SKM-1 (cell line): ENCODE measurements at regions not wholly inside any gene's neighbourhood (a gene's known extent, or its start where the extent isn't known, plus 50 kb on each side); places are given as distances from the start of the nearest gene placed in this dataset.
"Not testable (repeated sequence)": the region's sequence is repeated elsewhere in the genome, so short reads cannot be mapped to it uniquely, and the experiment has no call there.

Experiments used
- DNase-seq: peaks from one replicate; lab custom pipeline; 2025; ENCODE audit not compliant: unreplicated experiment; lab: John Stamatoyannopoulos, UW

- not testable (repeated sequence) for DNase-seq
Observed at GRCh38 chr17:31717251-31717650, 141.8 kb downstream of the COPRS start.

DNA sequence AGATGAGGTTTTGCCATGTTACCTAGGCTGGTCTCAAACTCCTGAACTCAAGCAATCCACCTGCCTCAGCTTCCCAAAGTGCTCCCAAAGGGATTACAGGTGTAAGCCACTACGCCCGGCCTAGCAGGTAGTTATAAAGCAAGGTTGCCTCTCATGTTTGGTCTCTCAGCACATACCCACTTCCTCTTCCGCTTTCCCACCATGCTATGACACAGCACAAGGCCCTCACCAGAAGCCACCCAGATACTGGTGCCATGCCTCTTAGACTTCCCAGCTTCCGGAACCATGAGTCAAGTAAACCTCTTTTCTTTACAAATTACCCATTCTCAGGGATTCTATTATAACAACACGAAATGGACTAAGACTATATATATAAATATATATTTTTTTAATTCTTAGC is 143.6 kb downstream of the COPRS start:
- no peak for DNase-seq

GRCh38 chr17:31704483-31704882 is 154.6 kb downstream of the COPRS start:
- no peak for DNase-seq

DNA sequence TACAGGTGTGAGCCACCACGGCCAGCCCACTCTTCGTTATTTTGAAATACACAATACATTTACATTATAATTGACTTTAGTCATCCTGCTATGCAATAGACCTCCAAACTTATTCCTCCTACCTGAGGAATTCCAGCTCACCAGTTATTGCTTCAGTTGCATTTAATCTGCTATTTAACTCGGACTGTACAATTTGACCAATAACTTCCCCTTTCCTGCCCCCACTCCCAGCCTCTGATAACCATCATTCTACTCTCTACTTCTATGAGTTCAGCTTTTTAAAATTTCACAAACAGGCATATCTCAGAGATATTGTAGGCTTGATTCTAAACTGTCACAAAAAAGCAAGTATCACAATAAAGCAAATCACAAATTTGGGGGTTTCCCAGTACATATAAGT is 157.0 kb downstream of the COPRS start:
- DNase-seq, result no peak

DNA sequence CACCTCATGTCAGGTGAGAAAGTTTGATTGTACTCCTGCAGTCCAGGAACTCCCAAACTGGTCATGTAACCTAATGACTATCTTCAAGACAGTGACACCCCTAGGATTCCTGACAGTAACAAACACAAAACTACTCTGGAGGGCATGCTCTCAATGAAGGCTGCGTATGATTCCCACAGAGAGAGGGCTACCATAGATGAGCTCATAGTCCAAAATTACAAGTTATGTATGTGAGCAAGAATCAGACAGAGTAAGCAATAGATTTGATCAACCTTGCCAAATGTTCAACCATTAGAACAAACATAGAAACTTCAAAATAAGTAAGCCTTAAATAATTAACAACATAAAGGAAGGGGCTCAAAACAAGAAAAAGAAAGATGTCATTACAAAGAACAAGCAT is 158.1 kb downstream of the COPRS start:
- no peak for DNase-seq

GRCh38 chr17:31699886-31700285 is 159.2 kb downstream of the COPRS start:
- no peak for DNase-seq

DNA sequence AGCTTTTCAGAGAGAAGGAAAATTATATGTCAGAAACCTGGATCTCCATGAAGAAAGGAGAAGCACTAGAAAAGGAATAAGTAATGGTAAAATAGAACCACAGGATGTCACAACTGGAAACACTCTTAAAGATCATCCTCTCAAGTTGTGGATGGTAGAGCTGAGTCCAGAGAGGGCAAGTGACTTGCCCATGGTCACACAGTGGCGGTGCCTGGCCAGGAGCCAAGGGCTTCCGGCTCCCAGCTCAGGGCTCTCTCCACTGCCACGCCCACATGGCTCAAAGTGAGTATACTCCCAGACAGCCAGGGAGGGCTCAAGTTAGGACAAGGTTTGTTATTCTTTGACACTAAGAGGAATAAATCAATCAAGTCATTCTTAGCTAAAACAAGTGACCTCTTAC is 159.8 kb downstream of the COPRS start:
- no peak for DNase-seq

DNA sequence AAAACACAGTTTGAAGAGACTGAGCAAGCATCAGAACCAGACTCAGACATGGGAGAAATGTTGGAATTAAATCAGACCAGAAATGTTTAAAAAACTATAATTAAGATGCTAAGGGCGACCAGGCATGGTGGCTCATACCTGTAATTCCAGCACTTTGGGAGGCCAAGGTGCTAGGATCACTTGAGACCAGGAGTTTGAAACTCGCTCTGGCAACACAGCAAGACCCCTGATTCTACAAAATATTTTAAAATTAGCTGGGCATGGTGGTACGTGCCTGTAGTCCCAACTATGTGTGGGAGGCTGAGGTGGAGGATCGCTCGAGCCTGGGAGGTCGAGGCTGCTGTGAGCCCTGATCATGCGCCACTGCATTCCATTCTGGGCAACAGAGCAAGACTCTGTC is 160.3 kb downstream of the COPRS start:
- no peak for DNase-seq

DNA sequence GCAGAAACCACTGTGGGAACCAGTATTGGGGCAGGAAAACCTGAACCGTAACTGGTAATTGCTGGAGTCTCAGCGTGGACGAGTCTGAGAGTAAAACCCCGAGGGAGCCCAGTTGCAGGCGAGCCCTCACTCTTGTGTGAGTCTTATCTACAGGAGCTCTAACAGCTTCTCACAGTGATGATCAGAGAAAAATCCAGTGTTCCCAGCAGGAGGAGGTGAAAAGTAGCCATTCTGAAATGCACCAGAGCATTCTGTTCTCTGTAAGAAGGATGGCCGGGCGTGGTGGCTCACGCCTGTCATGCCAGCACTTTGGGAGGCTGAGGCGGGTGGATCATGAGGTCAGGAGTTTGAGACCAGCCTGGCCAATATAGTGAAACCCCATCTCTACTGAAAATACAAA is 161.2 kb downstream of the COPRS start:
- DNase-seq, result no peak

GRCh38 chr17:31696703-31697325 is 162.2 kb downstream of the COPRS start:
- no peak for DNase-seq

- DNase-seq, result no peak
Observed at GRCh38 chr17:31696184-31696602, 162.9 kb downstream of the COPRS start.

- DNase-seq, result no peak
Observed at GRCh38 chr17:31695456-31696090, 163.5 kb downstream of the COPRS start.

DNA sequence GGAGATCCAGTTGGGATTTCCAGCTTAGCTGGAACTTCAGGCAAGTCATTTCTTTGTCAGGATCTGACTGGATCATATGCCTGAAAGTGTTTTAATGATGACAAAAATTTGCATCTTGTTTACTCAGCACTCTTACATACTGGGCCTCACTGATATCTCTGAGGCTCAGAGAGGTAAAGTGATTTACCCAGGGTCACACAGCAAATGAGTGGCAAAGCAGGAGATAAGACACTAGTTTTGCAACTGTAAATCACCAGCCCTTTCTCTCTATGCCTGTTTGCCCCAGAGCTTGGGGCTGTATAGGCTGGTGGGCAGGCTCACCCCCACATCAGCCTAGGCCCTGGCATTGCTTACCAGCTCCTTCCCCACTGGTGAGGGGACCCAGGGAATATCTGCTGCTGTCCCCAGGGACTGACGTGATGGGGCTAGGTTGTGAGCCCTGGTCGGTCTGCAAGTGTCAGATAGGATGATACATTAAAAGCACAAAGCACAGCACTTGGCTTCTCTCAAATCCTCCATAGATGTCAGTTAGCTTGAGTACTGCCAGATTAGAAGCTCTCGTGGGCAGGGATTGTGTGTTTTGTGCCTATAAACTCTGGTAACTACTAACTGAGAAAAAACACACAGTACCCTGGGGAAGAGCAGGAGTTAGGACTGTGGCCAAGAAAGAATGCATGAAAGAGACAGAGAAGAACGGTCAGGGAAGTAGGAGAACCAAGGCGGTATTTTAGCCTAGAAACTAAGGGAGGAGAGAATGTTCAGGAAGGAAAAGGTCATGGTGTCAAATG is 165.4 kb downstream of the COPRS start:
- DNase-seq, result no peak

DNA sequence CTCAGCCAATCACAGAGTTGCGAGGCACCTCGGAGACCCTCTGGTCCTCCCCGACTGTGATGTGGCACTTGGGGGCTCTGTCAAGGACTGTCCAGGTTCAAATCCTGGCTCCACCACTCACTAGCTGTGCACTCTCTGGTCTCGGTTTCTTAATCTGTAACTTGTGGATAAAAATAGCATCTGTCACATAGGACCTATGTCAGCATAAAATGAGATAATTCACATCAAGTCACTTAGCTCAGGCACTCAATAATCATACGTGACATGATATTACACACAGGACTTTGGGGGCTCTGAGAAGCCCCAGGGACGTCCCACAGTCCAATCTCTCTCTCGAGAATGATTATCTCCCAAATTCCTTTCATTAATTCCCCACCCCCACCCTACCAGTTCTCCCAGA is 166.4 kb downstream of the COPRS start:
- no peak for DNase-seq

DNA sequence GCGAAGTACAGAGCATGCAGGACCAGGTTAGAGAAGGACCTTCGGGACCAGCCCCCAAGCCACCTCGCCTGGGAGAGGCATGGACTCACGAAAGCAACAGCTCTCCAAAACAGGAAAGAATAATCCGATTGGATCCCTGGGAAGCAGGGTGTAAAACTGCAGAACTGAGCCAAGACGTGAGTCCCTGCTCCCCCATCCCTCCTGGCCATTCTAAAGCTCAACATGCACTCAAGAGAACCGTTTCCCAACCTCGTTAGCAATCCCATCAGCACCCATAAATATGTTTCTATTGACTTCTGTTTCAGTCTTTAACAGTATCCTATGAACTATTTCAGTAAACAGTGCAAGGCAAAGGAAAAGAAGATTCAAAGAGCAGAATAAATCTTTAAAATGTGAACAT is 167.0 kb downstream of the COPRS start:
- DNase-seq, result no peak

DNA sequence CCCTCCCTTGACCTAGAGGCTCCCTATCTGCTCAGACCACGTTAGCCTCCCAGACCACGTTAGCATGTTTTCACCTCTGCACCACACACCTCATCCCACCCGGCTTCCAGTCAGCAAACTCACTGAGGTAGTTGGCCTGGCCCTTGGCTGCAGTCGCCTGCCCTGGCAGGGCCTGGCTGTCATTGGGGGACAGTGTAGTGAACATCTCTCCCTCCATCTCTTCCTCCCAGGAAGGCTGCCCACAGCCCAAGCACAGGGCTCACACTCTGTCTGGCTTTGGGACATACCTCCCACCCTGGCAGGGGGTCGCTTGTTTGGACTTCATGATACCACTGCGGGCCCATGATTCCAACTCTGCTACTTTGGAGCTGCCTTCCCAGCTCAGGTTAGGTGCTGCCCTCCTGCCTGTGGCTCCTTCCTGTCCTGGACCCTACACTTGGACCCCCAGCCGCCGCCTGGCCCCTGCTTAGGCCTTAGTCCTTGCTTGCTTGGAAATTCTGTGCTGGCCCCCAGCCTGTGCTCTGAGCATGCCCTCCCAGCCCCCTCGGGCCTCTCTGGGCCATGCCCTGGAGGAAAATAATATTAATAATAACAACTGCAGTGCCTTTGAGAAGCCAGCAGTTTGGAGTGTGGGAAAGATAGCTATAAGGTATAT is 167.7 kb downstream of the COPRS start:
- DNase-seq, result no peak

DNA sequence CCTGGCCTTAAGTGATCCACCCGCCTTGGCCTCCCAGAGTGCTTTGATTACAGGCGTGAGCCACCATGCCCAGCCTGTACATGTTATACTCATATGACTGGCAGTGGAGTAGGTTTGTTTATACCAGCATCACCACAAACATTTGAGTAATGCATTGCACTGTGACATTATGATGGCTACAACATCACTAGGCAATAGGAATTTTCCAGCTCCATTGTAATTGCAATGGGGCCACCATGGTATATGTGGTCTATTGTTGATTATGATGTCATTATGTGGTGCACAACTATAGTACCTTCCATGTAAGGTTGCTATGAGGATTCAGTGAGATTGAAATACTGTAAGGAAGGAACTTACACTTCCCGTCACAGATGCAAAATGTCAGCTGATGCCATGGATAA is 168.9 kb downstream of the COPRS start:
- no peak for DNase-seq

DNA sequence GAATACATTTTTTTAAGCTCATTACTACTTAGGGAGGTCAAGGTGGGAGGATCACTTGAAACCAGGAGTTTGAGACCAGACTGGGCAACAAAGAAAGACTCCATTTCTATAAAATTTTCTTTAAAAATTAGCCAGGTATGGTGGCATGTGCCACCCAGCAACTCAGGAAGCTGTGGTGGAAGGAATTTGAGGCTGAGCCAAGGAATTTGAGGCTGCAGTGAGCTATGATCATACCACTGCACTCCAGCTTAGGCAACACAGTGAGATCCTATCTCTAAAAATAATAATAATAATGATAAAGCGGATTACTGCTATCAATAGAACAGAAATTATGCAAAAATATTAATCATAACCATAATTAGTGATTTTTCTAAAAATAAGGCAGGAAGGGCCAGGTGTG is 170.3 kb downstream of the COPRS start:
- DNase-seq, result no peak

DNA sequence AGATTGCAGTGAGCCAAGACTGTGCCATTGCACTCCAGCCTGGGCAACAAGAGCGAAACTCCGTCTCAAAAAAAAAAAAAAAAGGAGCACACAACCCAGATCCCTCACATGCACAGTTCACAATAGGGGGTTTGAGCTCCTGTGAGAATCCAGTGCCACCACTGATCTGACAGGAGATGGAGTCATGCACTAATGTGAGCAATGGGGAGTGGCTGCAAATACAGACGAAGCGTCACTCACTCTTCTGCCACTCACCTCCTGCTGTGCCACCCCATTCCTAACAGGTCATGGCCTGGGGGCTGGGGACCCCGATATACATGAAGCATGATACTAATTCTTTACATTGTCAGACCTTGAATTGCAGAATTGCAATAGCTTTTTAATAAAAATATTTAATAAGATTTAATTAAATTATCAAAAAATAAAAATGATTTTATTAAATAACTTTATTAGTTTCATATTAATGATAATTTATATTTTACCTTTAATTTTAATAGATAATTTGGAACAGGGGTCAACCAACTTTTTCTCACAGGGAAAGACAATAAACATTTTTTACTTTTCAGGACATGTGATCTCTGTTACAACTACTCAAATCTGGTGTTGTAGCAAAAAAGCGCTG is 171.4 kb downstream of the COPRS start:
- DNase-seq, result no peak

GRCh38 chr17:31686495-31686894 is 172.5 kb downstream of the COPRS start:
- no peak for DNase-seq

DNA sequence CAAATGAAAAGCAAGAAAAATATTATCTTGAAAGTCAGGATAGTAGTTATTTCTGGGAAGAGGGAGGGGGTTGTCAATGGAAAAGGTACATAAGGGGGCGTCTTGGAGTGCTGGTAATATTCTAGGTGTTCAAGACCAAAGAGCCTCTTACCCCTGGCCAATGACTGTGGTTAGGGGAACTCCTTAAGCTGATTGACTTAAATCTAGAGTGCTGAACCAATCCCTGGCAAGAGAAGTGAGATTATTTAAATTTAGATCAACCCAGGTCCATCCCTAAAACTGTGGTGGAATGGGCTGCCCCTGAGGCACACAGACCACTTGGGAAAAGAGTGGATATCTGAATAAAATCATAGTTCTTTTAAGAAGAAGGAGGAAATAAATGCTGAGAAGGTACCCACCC is 174.1 kb downstream of the COPRS start:
- DNase-seq, result no peak
